ENCODE measurements at regions not wholly inside any gene's neighbourhood (a gene's known extent, or its start where the extent isn't known, plus 50 kb on each side); places are given as distances from the start of the nearest gene placed in this dataset.

DNA sequence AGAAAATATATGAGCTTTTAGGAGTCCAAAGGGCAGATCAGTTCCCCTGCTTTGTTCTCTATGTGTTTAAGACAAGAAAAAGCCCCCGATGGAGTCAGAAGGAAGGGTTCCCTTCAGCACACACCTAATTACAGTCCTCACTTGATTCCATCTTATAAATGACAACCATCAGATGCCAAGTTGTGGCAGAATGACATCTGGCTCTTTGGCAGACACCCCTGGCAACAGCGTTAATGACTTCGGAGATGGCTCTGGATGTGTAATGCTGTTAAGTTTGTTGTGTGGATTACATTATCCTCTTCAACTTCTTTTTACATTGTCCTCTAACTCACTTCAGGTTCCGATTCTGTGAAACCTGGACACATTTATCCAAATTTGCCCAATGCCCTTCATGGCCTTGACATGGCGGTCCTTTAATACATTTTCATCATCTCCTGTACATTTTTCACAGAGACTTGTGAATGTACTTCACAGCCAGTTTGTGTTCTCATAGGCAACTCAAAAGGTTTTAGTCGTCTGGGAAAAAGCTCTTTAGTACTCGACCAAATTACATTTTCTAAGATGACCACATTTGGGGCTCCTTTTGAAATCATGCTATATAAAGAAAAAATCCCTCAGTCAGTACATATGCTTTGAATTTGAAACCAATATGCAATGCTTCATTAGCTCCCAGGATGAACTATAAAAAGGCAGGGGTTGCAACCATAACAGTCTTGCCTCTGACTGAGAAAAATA, 667.8 kb downstream of the NOVA1 start:
- Histone ChIP-seq H3K9me2 (ENCODE audit: insufficient read depth) (no peaks in the 10 kb centered on the region), H3K9me3 (ENCODE audit: control insufficient read depth in 1 of 2, insufficient read depth in 1 of 2, low read depth in 1 of 2, low read length in 2 of 2) (peaks cover 18 to 21% of the 10 kb centered on the region in 2 experiments; a peak in 3 of 4 replicates), H4K20me1 (ENCODE audit: insufficient read depth) (no peaks in the 10 kb centered on the region), H2AFZ (ENCODE audit: low read depth, low read length, poor library complexity, severe bottlenecking) (no peak overlapping the region), H3K36me3 (ENCODE audit: control insufficient read depth in 1 of 2, insufficient read depth in 2 of 2, low read length in 2 of 2) (no peaks in the 10 kb centered on the region), H3K79me2 (ENCODE audit: insufficient read depth, low read length) (no peaks in the 10 kb centered on the region), H3K27ac (ENCODE audit: low read depth, low read length) (no peak overlapping the region), H3K27me3 (ENCODE audit: insufficient read depth, low read length) (no peaks in the 10 kb centered on the region), H3K4me1 (ENCODE audit: control insufficient read depth in 1 of 2, insufficient read depth in 2 of 2, low read length in 2 of 2) (no peaks in the 10 kb centered on the region), H3K4me3 (replicated peaks in 1 of 2; ENCODE audit: low read depth in 1 of 2, low read length in 2 of 2) (no peak overlapping the region), H3K9ac (ENCODE audit: low read length) (no peak overlapping the region), H3K4me2 (ENCODE audit: low read length) (no peak overlapping the region)
- BruUV-seq (replicated peaks) = no TSS peak
- ChIA-PET RAD21 (ENCODE audit: low non-redundant PET in 1 of 2, low total read pairs in 2 of 2, uncharacterized antibody in 2 of 2, unreplicated experiment in 2 of 2) (no interaction called here), CTCF (no interaction called here), POLR2A (no interaction called here)
- ATAC-seq (no peak), DNase-seq (ENCODE audit: low read depth, low spot score) (no peak)
- TF ChIP-seq, protein P1, sequence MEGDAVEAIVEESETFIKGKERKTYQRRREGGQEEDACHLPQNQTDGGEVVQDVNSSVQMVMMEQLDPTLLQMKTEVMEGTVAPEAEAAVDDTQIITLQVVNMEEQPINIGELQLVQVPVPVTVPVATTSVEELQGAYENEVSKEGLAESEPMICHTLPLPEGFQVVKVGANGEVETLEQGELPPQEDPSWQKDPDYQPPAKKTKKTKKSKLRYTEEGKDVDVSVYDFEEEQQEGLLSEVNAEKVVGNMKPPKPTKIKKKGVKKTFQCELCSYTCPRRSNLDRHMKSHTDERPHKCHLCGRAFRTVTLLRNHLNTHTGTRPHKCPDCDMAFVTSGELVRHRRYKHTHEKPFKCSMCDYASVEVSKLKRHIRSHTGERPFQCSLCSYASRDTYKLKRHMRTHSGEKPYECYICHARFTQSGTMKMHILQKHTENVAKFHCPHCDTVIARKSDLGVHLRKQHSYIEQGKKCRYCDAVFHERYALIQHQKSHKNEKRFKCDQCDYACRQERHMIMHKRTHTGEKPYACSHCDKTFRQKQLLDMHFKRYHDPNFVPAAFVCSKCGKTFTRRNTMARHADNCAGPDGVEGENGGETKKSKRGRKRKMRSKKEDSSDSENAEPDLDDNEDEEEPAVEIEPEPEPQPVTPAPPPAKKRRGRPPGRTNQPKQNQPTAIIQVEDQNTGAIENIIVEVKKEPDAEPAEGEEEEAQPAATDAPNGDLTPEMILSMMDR (IDR thresholded peaks at IDR 0.05 in 2 of 3, conservative IDR thresholded peaks at IDR 0.05 in 1 of 3; ENCODE audit: borderline replicate concordance in 1 of 3, insufficient read depth in 1 of 3, low read depth in 2 of 3, low read length in 2 of 3) = no peak
- TF ChIP-seq SRF (IDR thresholded peaks at IDR 0.05; ENCODE audit: low read depth) (no peak), CEBPB (IDR thresholded peaks at IDR 0.05; ENCODE audit: low read depth) (no peak), POLR2A (IDR thresholded peaks at IDR 0.05; ENCODE audit: borderline replicate concordance, extremely low read depth, insufficient read depth, insufficient read length) (no peak), ZNF274 (IDR thresholded peaks at IDR 0.05; ENCODE audit: low read depth, low read length) (no peak), EGR1 (IDR thresholded peaks at IDR 0.05; ENCODE audit: low read depth) (no peak), EZH2 (IDR thresholded peaks at IDR 0.05) (no peak), ZFX (IDR thresholded peaks at IDR 0.05) (no peak), JUND (IDR thresholded peaks at IDR 0.05) (no peak), YY1 (IDR thresholded peaks at IDR 0.05; ENCODE audit: extremely low read depth, insufficient replicate concordance, low read depth, low read length) (no peak), TCF7L2 (IDR thresholded peaks at IDR 0.05; ENCODE audit: borderline replicate concordance, extremely low read depth, insufficient read depth, insufficient read length) (no peak), REST (IDR thresholded peaks at IDR 0.05; ENCODE audit: low read depth) (no peak), POLR2AphosphoS5 (IDR thresholded peaks at IDR 0.05; ENCODE audit: low read depth, low read length) (no peak), CBX3 (IDR thresholded peaks at IDR 0.05; ENCODE audit: low read depth) (no peak)
- intact Hi-C loops (cut with micrococcal nuclease) = no loop called here

Data from HCT116 (cell line).